ENCODE measurements at regions not wholly inside any gene's neighbourhood (a gene's known extent, or its start where the extent isn't known, plus 50 kb on each side); places are given as distances from the start of the nearest gene placed in this dataset. TPM values are rescaled to one million over a fixed set of nuclear protein-coding genes. Genes with fewer than 3 reads are reported as not detected.
"Not testable (repeated sequence)": the region's sequence is repeated elsewhere in the genome, so short reads cannot be mapped to it uniquely, and the experiment has no call there.

GRCh38 chr10:56472978-56473377, 111.9 kb upstream of the ZWINT start:
- no peak for TF ChIP-seq CTCF (IDR thresholded peaks at IDR 0.05; ENCODE audit: insufficient read depth, low read length)
- H3K4me3 ChIP-seq (ENCODE audit: low read depth, low read length): no peak overlapping the region
- DNase-seq (ENCODE audit: low read depth): no peak

GRCh38 chr10:56470701-56471100, 109.6 kb upstream of the ZWINT start:
- no peak for DNase-seq (ENCODE audit: low read depth)
- TF ChIP-seq CTCF (IDR thresholded peaks at IDR 0.05; ENCODE audit: insufficient read depth, low read length): no peak
- no peak overlapping the region for H3K4me3 ChIP-seq (ENCODE audit: low read depth, low read length)

- no peak for TF ChIP-seq CTCF (IDR thresholded peaks at IDR 0.05; ENCODE audit: insufficient read depth, low read length)
- no peak overlapping the region for H3K4me3 ChIP-seq (ENCODE audit: low read depth, low read length)
- DNase-seq (ENCODE audit: low read depth): no peak
Measured at GRCh38 chr10:56469482-56469881, 108.4 kb upstream of the ZWINT start.

GRCh38 chr10:56466005-56466404, 104.9 kb upstream of the ZWINT start:
- no peak for TF ChIP-seq CTCF (IDR thresholded peaks at IDR 0.05; ENCODE audit: insufficient read depth, low read length)
- no peak overlapping the region for H3K4me3 ChIP-seq (ENCODE audit: low read depth, low read length)
- no peak for DNase-seq (ENCODE audit: low read depth)

GRCh38 chr10:56449770-56450169, 88.7 kb upstream of the ZWINT start:
- H3K4me3 ChIP-seq (ENCODE audit: low read depth, low read length): no peak overlapping the region
- no peak for DNase-seq (ENCODE audit: low read depth)
- TF ChIP-seq CTCF (IDR thresholded peaks at IDR 0.05; ENCODE audit: insufficient read depth, low read length): no peak

- not testable (repeated sequence) for DNase-seq (ENCODE audit: low read depth); H3K4me3 ChIP-seq (ENCODE audit: low read depth, low read length)
Measured at GRCh38 chr10:56447613-56448012, 86.6 kb upstream of the ZWINT start.

- H3K4me3 ChIP-seq (ENCODE audit: low read depth, low read length); DNase-seq (ENCODE audit: low read depth): not testable (repeated sequence)
Measured at GRCh38 chr10:56441337-56441736, 80.3 kb upstream of the ZWINT start.

Small RNAs in the stretch of these regions (small RNA-seq; reads per million reads assigned to genes)
- gene AL731534.1: not detected
- not detected for gene MIR3924
- 0.19 reads per million for gene RF01299

Data from fibroblast of the aortic adventitia (primary cell).